GM19468 (cell line): ENCODE measurements at regions not wholly inside any gene's neighbourhood (a gene's known extent, or its start where the extent isn't known, plus 50 kb on each side); places are given as distances from the start of the nearest gene placed in this dataset.
"Not testable (repeated sequence)": the region's sequence is repeated elsewhere in the genome, so short reads cannot be mapped to it uniquely, and the experiment has no call there.

Source experiments
- ATAC-seq: cut with Tn5 transposase; IDR thresholded peaks from one replicate; pipeline ENCODE4 v1.9.1; 2021; ENCODE audit warnings: mild to moderate bottlenecking, moderate library complexity, moderate number of reproducible peaks; ENCODE audit not compliant: unreplicated experiment; ENCODE audit errors: extremely low read depth

DNA sequence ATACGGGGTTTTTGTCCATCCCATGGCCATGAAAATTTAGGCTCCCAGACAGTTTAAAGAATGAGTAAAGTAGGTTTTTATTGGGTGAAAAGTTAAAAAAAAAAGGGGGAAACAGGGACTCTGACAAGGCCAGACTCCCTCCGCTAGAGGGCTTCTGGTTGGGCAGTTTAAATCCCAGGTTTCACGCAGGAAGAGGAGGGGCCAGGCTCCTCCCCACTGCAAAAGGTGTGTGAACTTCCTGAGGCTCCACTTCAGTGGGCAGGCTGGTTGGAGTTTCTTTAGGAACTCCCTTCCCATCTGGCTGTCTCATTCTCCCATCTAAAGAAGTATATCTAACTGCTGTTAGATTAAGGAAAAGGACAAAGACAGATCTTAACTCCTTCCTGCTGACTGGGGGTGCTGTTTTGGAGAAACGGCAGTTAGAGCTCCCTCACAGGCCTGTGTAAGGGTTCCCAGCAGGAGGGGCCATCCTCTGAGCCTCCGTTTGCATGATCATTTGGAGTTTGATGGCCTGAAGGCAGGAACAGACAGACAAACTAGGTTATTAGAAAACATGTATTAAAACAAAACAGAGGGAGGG, 1160.7 kb downstream of the CNTNAP5 start:
- no peak for ATAC-seq

DNA sequence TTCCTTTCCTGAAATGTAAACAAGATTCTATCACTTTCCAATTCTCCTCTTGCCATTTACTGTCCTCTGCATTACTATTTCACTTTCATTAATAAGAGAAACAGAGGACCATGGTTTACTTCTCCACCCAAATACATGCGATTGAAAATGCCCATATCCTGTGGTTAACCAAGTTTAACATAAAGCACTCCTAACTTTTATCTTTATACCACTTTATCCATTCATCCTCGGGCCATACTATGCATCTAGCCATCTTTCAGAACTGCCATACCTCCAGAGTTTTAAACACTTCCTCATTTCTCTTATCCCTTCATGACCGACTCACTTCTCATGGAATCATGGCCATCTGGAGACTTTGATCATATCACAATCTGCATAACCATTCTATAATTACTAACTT, 1182.3 kb downstream of the CNTNAP5 start:
- ATAC-seq = no peak

DNA sequence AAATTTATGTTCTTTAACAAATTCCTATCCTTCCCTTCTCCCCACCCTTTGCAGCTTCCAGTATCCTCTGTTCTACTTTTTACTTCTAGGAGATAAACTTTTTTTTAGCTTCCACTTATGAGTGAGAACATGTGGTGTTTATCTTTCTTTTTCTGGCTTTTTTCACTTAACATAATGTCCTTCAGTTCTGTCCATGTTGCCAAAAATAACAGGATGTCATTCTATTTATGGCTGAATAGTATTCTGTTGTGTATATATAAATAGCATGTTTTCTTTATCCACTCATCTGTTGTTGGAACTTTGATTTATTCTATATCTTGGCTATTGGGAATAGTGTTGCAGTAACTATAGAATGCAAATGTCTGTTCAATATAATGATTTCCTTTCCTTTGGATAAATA, 1191.2 kb downstream of the CNTNAP5 start:
- ATAC-seq = no peak

DNA sequence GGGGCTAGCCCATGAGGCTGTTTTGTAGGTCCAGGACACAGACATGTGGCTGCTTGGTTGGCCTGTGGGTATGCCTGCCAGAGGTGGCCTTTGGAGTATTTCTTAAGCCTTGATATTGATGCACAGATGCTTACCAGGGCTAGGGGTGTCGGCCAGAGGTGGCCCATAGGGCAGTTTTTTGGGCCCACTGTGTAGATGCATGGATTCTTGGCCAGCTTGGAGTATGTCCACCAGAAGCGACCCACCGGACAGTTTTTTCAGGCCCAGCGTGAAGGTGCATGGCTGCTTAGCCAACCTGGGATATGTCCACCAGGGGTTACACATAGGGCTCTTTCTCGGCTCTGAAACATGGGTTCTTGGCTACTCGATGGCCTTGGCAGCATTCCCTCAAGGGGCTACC, 1199.1 kb downstream of the CNTNAP5 start:
- no peak for ATAC-seq

DNA sequence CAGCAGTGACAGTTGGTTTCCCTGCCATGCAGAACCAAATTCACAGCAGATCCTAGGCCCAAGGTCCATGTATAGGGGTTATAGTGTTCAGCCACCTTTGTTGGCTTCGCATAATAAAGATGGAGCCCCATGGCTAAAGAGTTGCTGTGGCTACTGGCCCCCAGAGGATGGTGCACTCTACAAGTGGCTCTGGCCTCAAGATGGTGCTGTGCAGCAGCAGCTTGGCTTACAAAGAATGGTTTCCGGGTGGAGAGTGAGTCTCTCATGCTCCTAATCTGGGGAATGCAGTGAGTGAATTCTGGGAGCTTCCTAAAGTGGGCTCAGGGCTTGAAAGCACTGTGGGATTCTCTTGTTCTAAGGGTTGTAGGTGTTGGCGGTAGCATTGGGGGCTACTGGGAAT, 1199.7 kb downstream of the CNTNAP5 start:
- ATAC-seq = no peak

DNA sequence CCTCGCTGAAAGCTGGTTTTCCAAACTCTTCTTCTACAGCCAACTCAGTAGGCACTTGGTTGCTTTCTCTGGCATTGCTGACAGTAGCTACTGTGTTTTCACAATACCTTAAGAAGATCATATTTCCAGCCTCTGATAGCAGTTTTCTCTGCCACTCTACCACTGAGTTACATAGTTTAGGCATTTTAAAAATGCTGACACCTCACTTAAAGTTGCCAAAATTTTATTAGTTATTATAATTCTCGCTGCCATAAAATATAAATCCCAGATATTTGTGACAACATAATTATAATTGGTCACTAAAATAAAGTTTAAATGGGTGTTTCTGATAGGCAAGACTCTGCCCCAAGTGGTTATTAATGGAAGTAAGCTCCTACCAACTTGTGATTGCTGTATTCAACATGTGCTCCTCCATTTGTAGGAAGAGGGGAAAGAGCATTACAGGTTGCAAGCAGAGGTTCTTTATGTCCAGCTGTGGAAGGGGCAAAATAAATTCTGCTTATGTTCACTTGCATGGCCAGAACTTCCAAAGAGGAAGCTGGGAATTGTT, 1202.8 kb downstream of the CNTNAP5 start:
- ATAC-seq = no peak

DNA sequence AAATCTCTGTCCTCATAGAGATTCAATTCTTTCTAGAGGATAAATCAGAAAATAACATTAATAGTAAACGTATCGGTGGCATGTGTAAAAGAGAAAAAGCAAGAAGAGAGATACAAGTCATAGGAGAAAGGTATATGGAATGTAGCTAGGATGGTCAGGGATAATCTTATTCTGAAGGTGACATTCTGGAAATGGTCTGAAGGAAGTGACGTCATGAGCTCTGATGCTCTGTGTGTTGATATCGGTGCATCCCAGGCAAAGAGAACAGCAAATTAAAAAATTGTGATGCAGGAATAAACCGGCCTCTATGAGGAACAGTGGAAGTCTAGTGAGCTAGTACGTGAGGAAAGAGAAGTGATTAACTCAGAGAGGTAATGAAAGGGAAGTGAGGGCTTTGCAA, 1215.8 kb downstream of the CNTNAP5 start:
- no peak for ATAC-seq

DNA sequence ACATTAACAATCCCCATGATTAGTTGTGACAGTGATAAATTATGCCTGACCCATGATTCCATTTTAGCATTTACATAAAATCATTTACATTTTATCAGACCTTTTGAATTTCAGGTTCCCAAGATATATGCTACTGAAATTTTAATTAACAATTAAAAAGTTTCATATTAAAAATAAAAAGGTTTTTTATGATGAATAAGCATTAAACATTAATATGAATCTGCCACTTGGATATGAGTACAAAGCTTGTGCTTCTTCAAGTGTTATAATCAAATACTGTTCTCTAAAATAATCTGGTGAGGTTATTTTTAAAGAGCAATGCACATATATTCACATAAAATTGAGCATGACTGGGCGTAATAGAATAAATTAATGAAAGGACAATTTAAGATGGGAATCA, 1218.0 kb downstream of the CNTNAP5 start:
- no peak for ATAC-seq

DNA sequence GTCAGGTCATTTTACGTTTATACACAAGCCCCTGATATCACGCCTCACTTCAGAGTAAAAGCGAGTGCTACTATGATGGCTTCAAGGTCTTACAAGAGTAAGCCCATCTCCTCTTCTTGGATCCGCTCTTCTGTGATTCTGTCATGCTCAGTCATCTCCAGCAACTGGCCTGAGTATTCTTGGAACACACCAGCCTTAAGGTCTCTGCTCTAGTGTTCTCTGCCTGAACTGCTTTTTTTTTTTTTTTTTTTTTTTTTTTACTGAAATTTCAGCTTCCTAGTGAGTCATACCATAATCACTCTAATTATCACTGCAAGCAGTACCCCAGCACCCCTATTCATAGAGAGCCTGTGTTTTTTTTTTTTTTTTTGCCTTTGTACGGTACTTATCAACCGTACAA, 1228.9 kb downstream of the CNTNAP5 start:
- ATAC-seq = no peak

DNA sequence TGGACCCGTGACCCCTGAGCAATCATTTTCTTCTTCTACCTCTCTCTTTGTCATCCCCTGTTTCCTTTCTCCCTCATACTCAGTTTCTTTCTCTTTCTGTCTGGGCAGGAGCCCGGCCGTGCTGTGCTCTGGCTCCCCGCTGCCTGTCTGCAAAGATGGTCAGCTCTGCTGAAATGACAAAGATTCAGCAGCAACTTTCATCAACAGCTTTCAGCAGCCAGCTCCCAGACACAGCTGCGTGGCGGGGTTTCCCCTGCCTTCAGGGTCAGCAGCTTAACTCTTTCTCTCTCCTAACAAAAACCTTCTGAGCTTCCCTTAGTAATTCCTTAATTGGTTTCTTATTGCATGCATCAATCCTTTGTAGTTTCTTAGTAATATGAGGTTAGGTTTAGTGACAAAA, 1234.4 kb downstream of the CNTNAP5 start:
- ATAC-seq = no peak

DNA sequence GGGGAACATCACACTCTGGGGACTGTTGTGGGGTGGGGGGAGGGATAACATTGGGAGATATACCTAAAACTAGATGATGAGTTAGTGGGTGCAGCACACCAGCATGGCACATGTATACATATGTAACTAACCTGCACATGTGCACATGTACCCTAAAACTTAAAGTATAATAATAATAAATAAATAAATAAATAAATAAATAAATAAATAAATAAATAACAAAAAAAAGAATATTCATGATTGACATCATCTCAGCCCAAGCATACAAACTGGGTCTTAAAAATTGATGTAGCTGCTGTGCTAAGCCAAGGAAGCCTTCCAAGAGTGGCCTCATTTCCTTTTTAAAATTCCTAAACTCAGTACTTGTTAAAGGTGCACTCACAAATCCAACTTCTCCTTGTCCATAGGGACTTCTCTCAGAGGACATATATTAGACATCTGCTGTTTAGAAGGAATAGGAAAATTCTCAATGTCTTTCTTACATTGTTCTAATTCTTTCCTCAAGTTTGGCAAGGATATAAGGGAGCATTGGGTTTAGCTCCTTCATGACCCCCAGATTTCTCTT, 1235.4 kb downstream of the CNTNAP5 start:
- not testable (repeated sequence) for ATAC-seq

DNA sequence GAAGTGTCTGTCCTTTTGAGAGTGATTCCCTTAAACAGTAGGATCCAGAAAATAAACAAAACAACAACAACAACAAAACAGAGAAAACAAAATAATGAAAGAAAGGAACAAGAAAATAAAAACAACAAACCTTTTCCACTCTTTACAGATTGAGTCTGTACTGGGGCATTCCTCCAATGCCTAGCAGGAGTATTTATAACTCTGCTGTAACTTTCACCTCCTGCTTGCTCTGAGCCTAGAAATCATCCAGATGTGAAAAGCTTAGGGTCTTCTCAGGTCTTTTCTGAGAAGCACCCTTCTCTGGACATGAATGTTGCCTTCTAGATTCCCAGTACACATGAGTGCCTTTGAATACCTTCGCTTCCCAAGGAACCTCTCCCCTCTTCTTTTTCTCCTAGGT, 1239.4 kb downstream of the CNTNAP5 start:
- no peak for ATAC-seq

DNA sequence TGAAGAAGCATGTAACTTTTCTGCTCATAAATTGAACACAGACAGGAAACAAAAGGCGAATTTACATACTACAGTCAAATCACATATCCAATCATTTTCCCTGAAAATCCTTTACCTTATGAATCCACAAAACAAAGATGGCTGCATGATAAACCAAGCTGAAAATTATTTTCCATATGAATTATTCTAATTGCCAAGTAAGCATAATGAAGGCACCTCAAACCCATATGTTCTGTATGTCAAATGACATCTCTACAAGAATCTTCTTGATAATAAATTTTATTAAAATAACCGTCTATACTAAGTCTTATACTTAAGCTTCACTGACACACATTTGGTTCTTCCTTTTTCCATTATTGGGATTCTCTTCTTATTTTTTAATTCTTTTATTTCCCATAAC, 1242.6 kb downstream of the CNTNAP5 start:
- ATAC-seq = no peak

DNA sequence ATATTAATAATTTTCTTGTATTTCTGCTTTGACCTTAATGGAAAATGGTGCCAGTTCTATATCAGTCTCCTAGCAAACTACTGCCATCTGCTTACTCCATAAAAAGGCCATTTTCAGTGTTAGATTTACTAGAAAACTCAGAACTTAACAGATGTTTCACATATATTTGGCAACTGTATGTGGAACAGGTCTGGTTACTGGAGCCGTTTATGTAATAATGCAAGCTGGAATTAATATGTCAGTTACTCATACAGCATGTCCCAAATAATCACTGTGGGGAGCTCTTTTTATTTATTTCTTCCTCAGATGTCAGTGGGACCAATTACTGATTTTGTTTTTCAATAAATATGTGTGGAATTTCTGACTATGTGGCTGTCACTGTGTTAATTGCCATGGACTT, 1247.6 kb downstream of the CNTNAP5 start:
- ATAC-seq = no peak

DNA sequence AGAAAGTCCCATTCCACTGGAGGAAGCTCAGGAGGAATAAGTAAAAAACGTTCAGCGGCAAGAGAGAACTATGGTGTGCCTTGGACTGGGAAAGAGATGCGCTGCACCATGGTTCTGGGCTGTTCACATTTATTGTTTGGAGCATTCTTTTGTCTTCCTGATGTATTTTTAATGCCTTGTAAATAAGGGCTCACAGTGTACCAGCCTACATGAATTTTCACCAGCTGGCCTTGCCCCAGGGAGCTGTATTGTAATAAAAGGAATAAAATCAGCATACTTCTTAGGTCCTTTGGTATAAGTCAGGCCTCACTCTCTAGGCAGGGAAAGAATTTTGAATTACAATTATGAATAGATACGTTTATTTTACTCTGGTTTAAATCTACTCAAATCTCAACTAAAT, 1249.6 kb downstream of the CNTNAP5 start:
- ATAC-seq = no peak

DNA sequence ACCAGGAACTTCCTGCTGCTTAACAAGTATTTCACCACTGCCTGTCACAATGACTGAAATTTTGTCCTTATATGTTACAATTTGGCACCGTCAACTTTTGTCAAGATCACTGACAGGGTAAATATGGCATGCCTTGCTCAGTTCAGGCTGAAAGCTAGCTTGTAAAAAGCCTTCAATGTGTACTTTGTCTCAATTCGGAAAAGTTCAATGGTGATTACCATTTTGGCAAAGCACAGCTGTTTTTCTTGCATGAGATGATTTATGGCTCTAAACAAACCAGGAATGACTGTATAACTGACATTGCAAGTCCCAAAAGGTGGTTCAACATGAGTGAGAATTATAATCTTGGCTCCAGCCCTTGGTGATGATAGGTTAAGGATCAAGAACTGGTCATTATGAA, 1255.2 kb downstream of the CNTNAP5 start:
- ATAC-seq = no peak

DNA sequence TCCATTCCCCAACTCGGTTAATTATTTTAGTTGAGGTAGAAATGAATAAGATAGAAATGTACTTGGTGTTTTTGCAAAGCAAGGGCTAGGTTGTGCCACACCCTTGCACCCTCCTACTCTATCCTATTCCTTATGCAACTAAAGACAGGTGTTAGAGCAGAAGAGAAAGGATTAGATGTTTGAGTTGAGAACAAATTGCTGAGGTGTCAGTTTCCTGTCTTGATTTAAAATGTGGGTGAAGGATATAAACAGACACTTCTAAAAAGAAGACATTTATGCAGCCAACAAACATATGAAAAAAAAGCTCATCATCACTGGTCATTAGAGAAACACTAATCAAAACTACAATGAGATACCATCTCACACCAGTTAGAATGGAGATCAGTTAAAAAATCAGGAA, 1256.2 kb downstream of the CNTNAP5 start:
- no peak for ATAC-seq

DNA sequence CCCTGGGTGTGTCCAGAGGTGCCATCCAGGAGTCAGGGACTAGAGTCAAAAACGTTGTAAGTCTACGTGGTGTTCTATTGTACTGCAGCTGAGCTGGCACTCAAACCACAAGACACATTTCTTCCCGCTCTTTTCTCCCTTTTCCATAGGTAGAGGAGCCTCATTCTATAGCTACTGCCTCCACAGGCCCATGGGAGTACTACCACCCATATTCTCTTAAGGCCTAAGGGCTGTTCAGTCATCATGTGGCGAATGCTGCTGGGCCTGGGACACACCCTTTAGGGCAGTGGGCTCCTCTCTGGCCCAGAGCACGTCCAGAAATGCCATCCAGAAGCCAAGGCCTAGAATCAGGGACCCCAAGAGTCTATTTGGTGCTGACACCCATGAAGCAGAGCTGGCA, 1271.7 kb downstream of the CNTNAP5 start:
- no peak for ATAC-seq

DNA sequence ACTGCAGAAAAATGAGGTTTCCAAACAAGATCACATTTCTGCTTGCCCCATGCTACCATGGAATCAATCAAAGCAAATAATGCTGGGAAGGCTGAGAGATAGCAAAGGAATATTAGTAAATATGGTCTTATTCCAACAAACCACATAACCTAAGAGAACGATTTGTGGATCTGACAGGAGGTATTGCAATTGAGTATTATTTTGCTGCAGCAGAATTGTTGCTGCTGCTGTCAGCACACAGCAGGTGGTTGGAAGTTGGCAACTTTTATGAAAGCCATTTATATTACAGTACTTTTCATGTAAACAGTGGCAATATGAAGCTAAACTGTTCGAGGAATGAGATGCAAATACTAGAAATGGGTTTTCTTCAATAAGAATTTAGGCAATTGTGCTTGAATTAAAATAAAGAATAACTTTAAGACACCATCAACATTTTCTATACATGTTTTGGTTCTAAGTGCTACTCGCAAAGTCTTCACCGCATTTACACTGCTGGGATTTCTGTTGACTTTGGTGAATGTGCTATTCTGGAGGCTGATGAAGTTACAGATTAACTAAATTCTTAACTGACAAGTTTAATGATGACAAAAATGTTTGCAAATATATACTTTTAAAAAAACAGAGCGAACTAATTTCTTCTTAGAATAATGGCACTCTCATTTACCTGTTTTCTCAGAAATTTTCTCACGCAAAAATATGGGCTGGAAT, 1285.7 kb downstream of the CNTNAP5 start:
- no peak for ATAC-seq

DNA sequence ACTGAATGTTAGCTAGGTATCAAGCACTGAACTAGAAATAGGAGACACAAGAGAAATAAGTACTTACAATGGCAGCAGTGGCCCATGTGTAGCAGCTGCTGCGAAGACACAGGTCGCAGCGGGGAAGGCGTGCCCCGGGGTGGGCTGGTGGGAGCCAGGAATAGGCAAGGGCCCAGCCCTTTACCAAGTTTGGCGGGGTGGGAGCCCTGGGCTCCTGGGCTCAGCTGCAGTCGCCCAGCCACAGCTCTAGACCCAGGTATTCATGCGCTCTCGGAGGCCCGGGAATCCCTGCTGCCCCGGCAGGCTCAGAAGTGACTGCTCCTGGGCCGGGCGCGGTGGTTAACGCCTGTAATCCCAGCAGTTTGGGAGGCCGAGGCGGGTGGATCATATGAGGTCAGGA, 1287.3 kb downstream of the CNTNAP5 start:
- ATAC-seq = no peak

DNA sequence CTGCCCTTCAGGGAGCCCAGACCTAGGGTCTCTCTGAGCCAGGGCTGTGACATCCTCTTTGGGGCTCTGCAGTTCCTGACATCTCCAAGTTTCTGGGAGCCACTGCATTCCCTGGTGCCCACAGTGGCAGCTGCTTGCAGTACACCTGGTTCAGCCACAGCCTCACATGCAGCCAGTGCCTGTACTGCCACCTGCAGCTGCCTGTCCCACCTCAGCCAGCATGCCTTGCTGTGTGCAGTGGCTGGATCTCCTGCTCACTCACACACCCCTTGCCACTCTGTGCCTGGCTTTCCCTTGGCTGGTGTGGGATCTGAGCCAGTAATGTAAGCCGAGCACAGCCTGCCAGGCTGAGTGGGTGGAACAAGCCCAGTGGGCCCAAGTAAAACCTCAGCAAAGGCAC, 1288.7 kb downstream of the CNTNAP5 start:
- no peak for ATAC-seq

DNA sequence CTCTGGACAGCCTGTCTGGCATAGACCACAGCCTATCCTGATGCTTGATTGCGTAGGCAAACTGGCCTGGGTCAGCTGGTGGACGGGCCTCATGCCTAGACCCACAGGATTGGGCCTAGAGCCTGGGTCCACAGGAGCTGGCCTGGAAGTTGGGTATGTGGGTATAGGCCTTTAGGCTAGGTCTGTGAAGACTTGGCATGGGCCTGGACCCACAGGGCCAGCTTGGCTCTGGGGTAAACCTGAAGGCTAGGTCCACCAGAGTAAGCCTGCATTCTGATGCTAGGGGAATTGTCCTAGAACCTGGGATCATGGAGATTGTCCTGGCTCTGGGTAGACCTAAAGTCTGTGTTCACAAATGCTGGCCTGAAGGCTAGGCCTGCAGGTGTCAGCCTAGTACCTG, 1293.7 kb downstream of the CNTNAP5 start:
- no peak for ATAC-seq
